IMR-90 (cell line): ENCODE measurements at regions not wholly inside any gene's neighbourhood (a gene's known extent, or its start where the extent isn't known, plus 50 kb on each side); places are given as distances from the start of the nearest gene placed in this dataset.

ENCODE experiments used
- POLR2A ChIP-seq: IDR thresholded peaks from 2 replicates; pipeline ENCODE4 v1.6.1; 2012; ENCODE audit warnings: mild to moderate bottlenecking, low read depth, low read length
- RAD21 ChIP-seq: IDR thresholded peaks from 2 replicates; pipeline ENCODE4 v1.6.1; 2012; ENCODE audit warnings: low read length, improper control_type of control experiment
- TF ChIP-seq, protein P1 (sequence below): conservative IDR thresholded peaks from 2 replicates; pipeline ENCODE4 v1.5.1; 2012; ENCODE audit warnings: mild to moderate bottlenecking, low read depth, low read length, improper control_type of control experiment
- TF ChIP-seq, protein P2 (sequence below): fragments of 150-350 bp; IDR thresholded peaks from 2 replicates; pipeline ENCODE4 v1.6.1; 2017; ENCODE audit warnings: mild to moderate bottlenecking, antibody characterized with exemption, low read length, low read depth

DNA sequence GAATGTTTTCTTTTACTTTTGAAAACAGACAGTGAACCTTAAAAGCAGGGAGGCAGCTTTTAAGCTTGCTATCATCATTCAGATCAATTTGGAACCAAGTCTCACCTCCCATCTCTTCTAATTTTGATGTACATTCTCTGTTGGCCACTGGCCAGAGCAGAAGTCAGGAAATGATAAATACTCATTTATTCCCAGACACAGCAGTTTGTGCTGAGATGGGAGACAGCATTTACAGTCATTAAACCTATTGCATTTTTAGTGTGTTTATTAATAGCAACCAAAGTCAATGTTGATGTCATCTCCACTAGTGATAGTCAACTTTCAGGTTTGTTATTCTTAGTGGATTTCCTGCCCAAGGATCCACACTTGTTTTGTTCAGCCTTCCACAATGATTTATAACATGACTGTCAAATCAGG, 320.0 kb upstream of the ATP2B1 start:
- TF ChIP-seq, protein P1, sequence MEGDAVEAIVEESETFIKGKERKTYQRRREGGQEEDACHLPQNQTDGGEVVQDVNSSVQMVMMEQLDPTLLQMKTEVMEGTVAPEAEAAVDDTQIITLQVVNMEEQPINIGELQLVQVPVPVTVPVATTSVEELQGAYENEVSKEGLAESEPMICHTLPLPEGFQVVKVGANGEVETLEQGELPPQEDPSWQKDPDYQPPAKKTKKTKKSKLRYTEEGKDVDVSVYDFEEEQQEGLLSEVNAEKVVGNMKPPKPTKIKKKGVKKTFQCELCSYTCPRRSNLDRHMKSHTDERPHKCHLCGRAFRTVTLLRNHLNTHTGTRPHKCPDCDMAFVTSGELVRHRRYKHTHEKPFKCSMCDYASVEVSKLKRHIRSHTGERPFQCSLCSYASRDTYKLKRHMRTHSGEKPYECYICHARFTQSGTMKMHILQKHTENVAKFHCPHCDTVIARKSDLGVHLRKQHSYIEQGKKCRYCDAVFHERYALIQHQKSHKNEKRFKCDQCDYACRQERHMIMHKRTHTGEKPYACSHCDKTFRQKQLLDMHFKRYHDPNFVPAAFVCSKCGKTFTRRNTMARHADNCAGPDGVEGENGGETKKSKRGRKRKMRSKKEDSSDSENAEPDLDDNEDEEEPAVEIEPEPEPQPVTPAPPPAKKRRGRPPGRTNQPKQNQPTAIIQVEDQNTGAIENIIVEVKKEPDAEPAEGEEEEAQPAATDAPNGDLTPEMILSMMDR = no peak
- TF ChIP-seq RAD21 (no peak), POLR2A (no peak)
- TF ChIP-seq, protein P2, sequence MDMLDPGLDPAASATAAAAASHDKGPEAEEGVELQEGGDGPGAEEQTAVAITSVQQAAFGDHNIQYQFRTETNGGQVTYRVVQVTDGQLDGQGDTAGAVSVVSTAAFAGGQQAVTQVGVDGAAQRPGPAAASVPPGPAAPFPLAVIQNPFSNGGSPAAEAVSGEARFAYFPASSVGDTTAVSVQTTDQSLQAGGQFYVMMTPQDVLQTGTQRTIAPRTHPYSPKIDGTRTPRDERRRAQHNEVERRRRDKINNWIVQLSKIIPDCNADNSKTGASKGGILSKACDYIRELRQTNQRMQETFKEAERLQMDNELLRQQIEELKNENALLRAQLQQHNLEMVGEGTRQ = no peak
